ENCODE measurements at regions not wholly inside any gene's neighbourhood (a gene's known extent, or its start where the extent isn't known, plus 50 kb on each side); places are given as distances from the start of the nearest gene placed in this dataset.

- intact Hi-C loops (cut with DNase I, micrococcal nuclease): no loop called here
- no peaks in the 10 kb centered on the region for H3K9me3 ChIP-seq
- DNase-seq: no peak
- H3K4me1 ChIP-seq (ENCODE audit: low read depth): no peaks in the 10 kb centered on the region
- no peak for ATAC-seq
- H3K4me3 ChIP-seq: no peak overlapping the region
- H3K36me3 ChIP-seq (ENCODE audit: low read depth): no peaks in the 10 kb centered on the region
- no peak for TF ChIP-seq CTCF (IDR thresholded peaks at IDR 0.05)
Observed at GRCh38 chr1:216805953-216806352, 82.7 kb upstream of the ESRRG start.

GRCh38 chr1:216805233-216805632 lies 82.0 kb upstream of the ESRRG start:
- H3K9me3 ChIP-seq: no peaks in the 10 kb centered on the region
- TF ChIP-seq CTCF (IDR thresholded peaks at IDR 0.05): no peak
- DNase-seq (no peak), ATAC-seq (no peak)
- no peak overlapping the region for H3K4me3 ChIP-seq
- intact Hi-C loops (cut with DNase I, micrococcal nuclease): no loop called here
- H3K36me3 ChIP-seq (ENCODE audit: low read depth): no peaks in the 10 kb centered on the region
- H3K4me1 ChIP-seq (ENCODE audit: low read depth): no peaks in the 10 kb centered on the region

- intact Hi-C loops (cut with DNase I, micrococcal nuclease): no loop called here
- Histone ChIP-seq H3K9me3 (no peaks in the 10 kb centered on the region), H3K36me3 (ENCODE audit: low read depth) (no peaks in the 10 kb centered on the region), H3K4me3 (no peak overlapping the region), H3K4me1 (ENCODE audit: low read depth) (no peaks in the 10 kb centered on the region)
- no peak for DNase-seq
- no peak for ATAC-seq
- no peak for TF ChIP-seq CTCF (IDR thresholded peaks at IDR 0.05)
Observed at GRCh38 chr1:216804111-216804510, 80.9 kb upstream of the ESRRG start.

GRCh38 chr1:216794586-216794985 lies 71.4 kb upstream of the ESRRG start:
- no peaks in the 10 kb centered on the region for H3K4me1 ChIP-seq (ENCODE audit: low read depth)
- intact Hi-C loops (cut with DNase I, micrococcal nuclease): no loop called here
- no peak overlapping the region for H3K4me3 ChIP-seq
- H3K9me3 ChIP-seq: no peaks in the 10 kb centered on the region
- no peaks in the 10 kb centered on the region for H3K36me3 ChIP-seq (ENCODE audit: low read depth)
- ATAC-seq (no peak), DNase-seq (no peak)
- TF ChIP-seq CTCF (IDR thresholded peaks at IDR 0.05): no peak

GRCh38 chr1:216793973-216794372 lies 70.7 kb upstream of the ESRRG start:
- Histone ChIP-seq H3K4me3 (no peak overlapping the region), H3K9me3 (no peaks in the 10 kb centered on the region), H3K4me1 (ENCODE audit: low read depth) (no peaks in the 10 kb centered on the region), H3K36me3 (ENCODE audit: low read depth) (no peaks in the 10 kb centered on the region)
- DNase-seq: no peak
- ATAC-seq: no peak
- intact Hi-C loops (cut with DNase I, micrococcal nuclease): no loop called here
- no peak for TF ChIP-seq CTCF (IDR thresholded peaks at IDR 0.05)

GRCh38 chr1:216793303-216793702 lies 70.1 kb upstream of the ESRRG start:
- no peaks in the 10 kb centered on the region for H3K36me3 ChIP-seq (ENCODE audit: low read depth)
- ATAC-seq: no peak
- no peak for DNase-seq
- no peaks in the 10 kb centered on the region for H3K4me1 ChIP-seq (ENCODE audit: low read depth)
- intact Hi-C loops (cut with DNase I, micrococcal nuclease): no loop called here
- TF ChIP-seq CTCF (IDR thresholded peaks at IDR 0.05): no peak
- H3K4me3 ChIP-seq: no peak overlapping the region
- H3K9me3 ChIP-seq: no peaks in the 10 kb centered on the region

Measured in mucosa of descending colon (tissue), 3 donors.